ENCODE measurements at regions not wholly inside any gene's neighbourhood (a gene's known extent, or its start where the extent isn't known, plus 50 kb on each side); places are given as distances from the start of the nearest gene placed in this dataset.

DNA sequence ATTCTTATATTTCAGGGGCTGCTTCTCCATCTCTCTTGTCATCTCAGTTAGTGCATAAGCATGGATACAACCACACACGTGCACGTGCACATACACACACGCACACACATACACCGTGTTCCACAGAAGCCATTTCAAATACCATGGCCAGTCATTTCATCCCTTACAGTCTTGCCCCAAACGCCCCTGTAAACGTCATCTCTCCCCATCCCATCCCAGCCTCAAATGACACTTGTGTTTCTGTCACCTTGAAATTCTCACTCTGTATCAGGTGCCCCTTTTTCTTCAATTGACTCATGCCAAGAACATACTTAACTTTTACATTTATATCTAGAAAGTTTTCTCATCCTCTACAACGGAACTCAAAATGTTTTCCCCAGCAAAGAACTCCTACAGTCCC lies 220.5 kb downstream of the IRS2 start:
- TF ChIP-seq CTCF (IDR thresholded peaks at IDR 0.05) (no peak), POLR2A (IDR thresholded peaks at IDR 0.05) (no peak)
